Psoas muscle (tissue), 7 donors: ENCODE measurements at regions not wholly inside any gene's neighbourhood (a gene's known extent, or its start where the extent isn't known, plus 50 kb on each side); places are given as distances from the start of the nearest gene placed in this dataset.

Experiments used
- ATAC-seq, 4 donors: fragments of 200-7000 bp; cut with Tn5 transposase; one replicate each; pipeline ENCODE4 v1.9.1; 2020; ENCODE audit warnings: moderate library complexity in 3 of 4, mild to moderate bottlenecking in 2 of 4
- DNase-seq, 2 donors: peaks; one replicate each; pipeline ENCODE4 v3.0.0-alpha.2; 2020
- H3K27ac ChIP-seq: fragments of 200-600 bp; one replicate; pipeline ENCODE4 v1.8.0; 2022
- H3K27me3 ChIP-seq, 3 donors: fragments of 200-600 bp in 1 of 3; one replicate each; pipeline versions ENCODE4 v1.6.1 to v1.8.0; 2013 to 2022; ENCODE audit warnings: low read length in 2 of 3, mild to moderate bottlenecking in 2 of 3, moderate library complexity in 1 of 3; ENCODE audit not compliant: insufficient read depth in 3 of 3
- H3K36me3 ChIP-seq, 2 donors: fragments of 200-600 bp in 1 of 2; one replicate each; pipeline versions ENCODE4 v1.6.1 to v1.8.0; 2013 to 2022; ENCODE audit warnings: low read depth in 1 of 2, mild to moderate bottlenecking in 1 of 2, moderate library complexity in 1 of 2; ENCODE audit not compliant: insufficient read depth in 1 of 2
- H3K4me1 ChIP-seq: fragments of 200-600 bp; one replicate; pipeline ENCODE4 v1.8.0; 2022
- H3K4me3 ChIP-seq: fragments of 200-600 bp; one replicate; pipeline ENCODE4 v1.8.0; 2022; ENCODE audit warnings: mild to moderate bottlenecking
- H3K9me3 ChIP-seq: fragments of 200-600 bp; one replicate; pipeline ENCODE4 v1.8.0; 2022
- WGBS, 3 donors: extraction: QIAGEN DNeasy Blood & Tissue Kit; methylation state at CpG; one replicate each; pipeline versions ENCODE4 v1.1.6 to v1.1.7; 2013; 5-methylcytosine and 5-hydroxymethylcytosine counted together
- intact Hi-C, 2 donors: fragments of 100-400 bp; cut with DNase I; formaldehyde crosslinking; loops; one replicate each; pipeline versions ENCODE4 v1.11.0 to v1.14.2; 2022
- TF ChIP-seq, protein P1 (sequence below): fragments of 200-600 bp; IDR thresholded peaks from one replicate; pipeline ENCODE4 v1.8.0; 2022; ENCODE audit warnings: antibody characterized with exemption
- donor health status: healthy with polysubstance abuse.
- donor health status: DM: no; HTN: no; CAD: no; lungs with moderate emphysema.
- donor health status: Bipolar disorder and iron deficiency.
- donor health status: healthy.
- donor health status: DM: yes; HTN: yes; CAD: no.
- donor health status: DM: no; HTN: no; CAD: no.
- donor health status: DM: yes; HTN: yes; CAD: no.

DNA sequence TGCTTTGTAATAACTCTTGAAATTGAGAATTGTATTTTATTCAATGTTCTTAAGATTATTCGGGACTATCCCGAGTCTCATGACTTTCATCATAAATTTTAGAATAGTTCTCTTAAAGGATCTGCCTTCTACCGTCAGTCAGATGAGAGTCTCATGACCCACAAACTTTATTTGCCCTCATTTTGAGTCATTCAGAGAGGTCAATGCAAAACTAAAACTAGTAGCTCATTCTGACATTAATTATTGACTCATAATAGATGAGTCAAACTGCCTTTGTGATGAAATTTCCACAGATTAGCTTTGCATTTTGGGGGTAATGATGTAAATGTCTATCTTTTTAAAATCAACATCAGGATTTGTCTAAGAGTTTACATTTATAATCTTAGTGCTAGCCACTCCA lies 1527.3 kb downstream of the TECRL start:
- no peaks in the 10 kb centered on the region for H3K27me3 ChIP-seq
- no peak overlapping the region for H3K4me3 ChIP-seq
- ATAC-seq = no peak
- H3K4me1 ChIP-seq = no peaks in the 10 kb centered on the region
- intact Hi-C loops = no loop called here
- peaks cover 1% of the 10 kb centered on the region for H3K9me3 ChIP-seq
- TF ChIP-seq, protein P1, sequence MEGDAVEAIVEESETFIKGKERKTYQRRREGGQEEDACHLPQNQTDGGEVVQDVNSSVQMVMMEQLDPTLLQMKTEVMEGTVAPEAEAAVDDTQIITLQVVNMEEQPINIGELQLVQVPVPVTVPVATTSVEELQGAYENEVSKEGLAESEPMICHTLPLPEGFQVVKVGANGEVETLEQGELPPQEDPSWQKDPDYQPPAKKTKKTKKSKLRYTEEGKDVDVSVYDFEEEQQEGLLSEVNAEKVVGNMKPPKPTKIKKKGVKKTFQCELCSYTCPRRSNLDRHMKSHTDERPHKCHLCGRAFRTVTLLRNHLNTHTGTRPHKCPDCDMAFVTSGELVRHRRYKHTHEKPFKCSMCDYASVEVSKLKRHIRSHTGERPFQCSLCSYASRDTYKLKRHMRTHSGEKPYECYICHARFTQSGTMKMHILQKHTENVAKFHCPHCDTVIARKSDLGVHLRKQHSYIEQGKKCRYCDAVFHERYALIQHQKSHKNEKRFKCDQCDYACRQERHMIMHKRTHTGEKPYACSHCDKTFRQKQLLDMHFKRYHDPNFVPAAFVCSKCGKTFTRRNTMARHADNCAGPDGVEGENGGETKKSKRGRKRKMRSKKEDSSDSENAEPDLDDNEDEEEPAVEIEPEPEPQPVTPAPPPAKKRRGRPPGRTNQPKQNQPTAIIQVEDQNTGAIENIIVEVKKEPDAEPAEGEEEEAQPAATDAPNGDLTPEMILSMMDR = no peak
- no peak for DNase-seq
- 86 to 90% (median 88%) methylated on average over 3 of the region's 3 CpGs for WGBS, 3 donors
- H3K27ac ChIP-seq = no peak overlapping the region
- H3K36me3 ChIP-seq = no peaks in the 10 kb centered on the region

DNA sequence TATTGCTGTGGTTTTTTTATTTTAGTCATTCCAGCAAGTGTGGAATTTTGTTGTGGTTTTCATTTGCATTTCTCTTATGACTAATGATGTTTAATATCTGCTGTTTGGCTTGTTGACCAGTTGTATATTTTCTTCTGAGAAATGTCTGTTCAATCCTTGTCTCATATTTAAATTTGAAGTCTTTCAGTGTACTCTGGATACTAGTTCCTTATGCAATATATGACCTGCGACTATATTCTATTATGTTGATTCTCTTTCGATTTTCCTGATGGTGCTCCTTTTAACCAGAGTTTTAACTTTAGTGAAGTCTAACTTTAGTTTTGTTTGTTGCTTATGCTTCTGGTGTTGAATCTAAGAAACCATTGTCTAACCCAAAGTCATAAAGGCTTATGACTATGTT lies 1528.0 kb downstream of the TECRL start:
- TF ChIP-seq, protein P1 = no peak
- Histone ChIP-seq H3K27me3 (no peaks in the 10 kb centered on the region), H3K4me3 (no peak overlapping the region), H3K27ac (no peak overlapping the region), H3K4me1 (no peaks in the 10 kb centered on the region), H3K9me3 (peaks cover 7% of the 10 kb centered on the region), H3K36me3 (no peaks in the 10 kb centered on the region)
- WGBS, 3 donors = 88 to 96% (median 91%) methylated on average over 2 of the region's 2 CpGs
- DNase-seq (no peak), ATAC-seq (no peak)
- intact Hi-C loops = no loop called here

DNA sequence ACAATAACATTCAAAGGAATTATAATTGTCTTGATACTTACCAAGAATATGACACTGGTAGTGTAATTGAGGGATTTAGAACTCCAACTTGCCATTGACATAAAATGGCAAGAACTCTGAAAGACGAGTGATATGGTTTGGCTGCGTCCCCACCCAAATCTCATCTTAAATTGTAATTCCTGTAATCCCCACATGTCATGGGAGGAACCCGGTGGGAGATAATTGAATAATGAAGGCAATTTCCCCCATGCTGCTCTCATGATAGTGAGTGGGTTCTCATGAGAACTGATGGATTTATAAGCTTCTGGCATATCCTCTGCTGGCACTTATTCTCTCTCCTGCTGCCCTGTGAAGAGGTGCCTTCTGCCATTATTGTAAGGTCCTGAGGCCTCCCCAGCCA lies 1536.4 kb downstream of the TECRL start:
- 83 to 93% (median 86%) methylated on average over 3 of the region's 3 CpGs for whole genome bisulfite sequencing, 3 donors
- DNase-seq = no peak
- Histone ChIP-seq H3K9me3 (peaks cover 7% of the 10 kb centered on the region), H3K27me3 (no peaks in the 10 kb centered on the region), H3K4me1 (no peaks in the 10 kb centered on the region), H3K36me3 (no peaks in the 10 kb centered on the region), H3K27ac (no peak overlapping the region), H3K4me3 (no peak overlapping the region)
- TF ChIP-seq, protein P1 = no peak
- no peak for ATAC-seq
- intact Hi-C loops = no loop called here

DNA sequence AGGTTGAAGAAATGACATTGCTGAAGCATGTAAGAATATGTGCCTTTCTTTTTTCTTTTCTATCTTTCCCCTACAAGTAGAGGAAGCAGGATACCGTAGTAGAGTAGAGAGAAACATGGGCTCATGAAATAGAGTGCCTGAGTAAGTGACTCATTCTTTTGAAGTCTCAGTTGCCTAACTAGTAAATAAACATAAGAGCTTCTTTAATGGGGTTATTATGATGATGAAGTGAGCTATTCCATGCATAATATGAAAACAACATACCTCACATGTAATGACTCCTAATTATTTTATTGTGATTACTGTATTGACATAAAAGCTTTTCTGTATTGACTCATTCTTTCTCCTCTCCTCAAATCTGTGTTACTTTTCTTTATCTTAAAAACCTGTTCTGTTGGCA lies 1538.2 kb downstream of the TECRL start:
- H3K27ac ChIP-seq = no peak overlapping the region
- H3K4me1 ChIP-seq = no peaks in the 10 kb centered on the region
- intact Hi-C loops = no loop called here
- H3K36me3 ChIP-seq = no peaks in the 10 kb centered on the region
- DNase-seq = no peak
- no peaks in the 10 kb centered on the region for H3K27me3 ChIP-seq
- 67 to 76% (median 75%) methylated on average over 1 of the region's 1 CpG for WGBS, 3 donors
- no peak for ATAC-seq
- no peak overlapping the region for H3K4me3 ChIP-seq
- TF ChIP-seq, protein P1 = no peak
- no peaks in the 10 kb centered on the region for H3K9me3 ChIP-seq

DNA sequence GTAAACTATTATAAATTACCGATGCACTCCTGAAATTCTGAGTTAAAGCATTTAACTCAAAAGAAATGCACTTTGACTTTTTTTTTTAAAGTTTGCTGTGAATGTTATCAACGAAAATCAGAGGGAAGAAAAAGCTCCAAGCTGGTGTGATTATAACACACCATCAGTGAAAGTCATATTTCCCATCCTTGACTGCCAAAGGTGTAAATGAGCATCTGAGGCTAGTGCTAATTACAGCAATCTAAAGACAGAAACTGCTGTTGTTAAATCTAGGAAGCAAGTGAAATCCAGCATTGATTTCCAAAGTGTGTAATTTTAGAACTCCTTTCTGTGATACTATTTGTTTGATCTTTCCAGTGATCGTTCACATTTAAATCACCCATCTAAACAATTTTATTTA lies 1538.8 kb downstream of the TECRL start:
- H3K4me3 ChIP-seq = no peak overlapping the region
- TF ChIP-seq, protein P1 = no peak
- ATAC-seq (no peak), DNase-seq (no peak)
- H3K36me3 ChIP-seq = no peaks in the 10 kb centered on the region
- intact Hi-C loops = no loop called here
- no peaks in the 10 kb centered on the region for H3K9me3 ChIP-seq
- no peaks in the 10 kb centered on the region for H3K27me3 ChIP-seq
- H3K4me1 ChIP-seq = no peaks in the 10 kb centered on the region
- WGBS, 3 donors = 66 to 68% (median 67%) methylated on average over 3 of the region's 3 CpGs
- no peak overlapping the region for H3K27ac ChIP-seq
